ENCODE measurements at regions not wholly inside any gene's neighbourhood (a gene's known extent, or its start where the extent isn't known, plus 50 kb on each side); places are given as distances from the start of the nearest gene placed in this dataset.

- no peak for DNase-seq (ENCODE audit: low spot score in 2 of 2)
- H3K9me3 ChIP-seq, result no peaks in the 10 kb centered on the region
- H3K27me3 ChIP-seq, result no peaks in the 10 kb centered on the region
- H3K36me3 ChIP-seq, result no peaks in the 10 kb centered on the region
- H3K4me1 ChIP-seq, result peaks cover 0 to under 1% of the 10 kb centered on the region in 2 donors
- TF ChIP-seq POLR2AphosphoS5 (IDR thresholded peaks at IDR 0.05) (no peak), POLR2A (IDR thresholded peaks at IDR 0.05) (no peak), CTCF (IDR thresholded peaks at IDR 0.05) (no peak)
- no peak overlapping the region for H3K27ac ChIP-seq
- no peak overlapping the region for H3K4me3 ChIP-seq
- intact Hi-C loops (cut with DNase I; ENCODE audit: low total_unique reads), result no loop called here
Measured at GRCh38 chr5:32499261-32499660, 54.7 kb upstream of the ZFR start.

GRCh38 chr5:32498484-32498883 is 53.9 kb upstream of the ZFR start:
- H3K9me3 ChIP-seq, result no peaks in the 10 kb centered on the region
- TF ChIP-seq POLR2A (IDR thresholded peaks at IDR 0.05) (no peak), POLR2AphosphoS5 (IDR thresholded peaks at IDR 0.05) (no peak), CTCF (IDR thresholded peaks at IDR 0.05) (no peak)
- H3K4me3 ChIP-seq, result no peak overlapping the region
- H3K4me1 ChIP-seq, result no peaks in the 10 kb centered on the region
- no peak for DNase-seq (ENCODE audit: low spot score in 2 of 2)
- intact Hi-C loops (cut with DNase I; ENCODE audit: low total_unique reads), result no loop called here
- H3K27ac ChIP-seq, result no peak overlapping the region
- no peaks in the 10 kb centered on the region for H3K27me3 ChIP-seq
- no peaks in the 10 kb centered on the region for H3K36me3 ChIP-seq

- no peak for DNase-seq (ENCODE audit: low spot score in 2 of 2)
- intact Hi-C loops (cut with DNase I; ENCODE audit: low total_unique reads), result no loop called here
- H3K4me1 ChIP-seq, result no peaks in the 10 kb centered on the region
- TF ChIP-seq CTCF (IDR thresholded peaks at IDR 0.05) (no peak), POLR2A (IDR thresholded peaks at IDR 0.05) (no peak), POLR2AphosphoS5 (IDR thresholded peaks at IDR 0.05) (no peak)
- no peaks in the 10 kb centered on the region for H3K9me3 ChIP-seq
- H3K27ac ChIP-seq, result no peak overlapping the region
- no peaks in the 10 kb centered on the region for H3K27me3 ChIP-seq
- no peak overlapping the region for H3K4me3 ChIP-seq
- no peaks in the 10 kb centered on the region for H3K36me3 ChIP-seq
Measured at GRCh38 chr5:32496104-32496503, 51.6 kb upstream of the ZFR start.

GRCh38 chr5:32494827-32495226 is 50.3 kb upstream of the ZFR start:
- no peak for DNase-seq (ENCODE audit: low spot score in 2 of 2)
- no peak for TF ChIP-seq POLR2A (IDR thresholded peaks at IDR 0.05)
- no peak for TF ChIP-seq POLR2AphosphoS5 (IDR thresholded peaks at IDR 0.05)
- no peak for TF ChIP-seq CTCF (IDR thresholded peaks at IDR 0.05)
- Histone ChIP-seq H3K4me3 (no peak overlapping the region), H3K27me3 (no peaks in the 10 kb centered on the region), H3K36me3 (no peaks in the 10 kb centered on the region), H3K4me1 (no peaks in the 10 kb centered on the region), H3K27ac (no peak overlapping the region), H3K9me3 (no peaks in the 10 kb centered on the region)
- intact Hi-C loops (cut with DNase I; ENCODE audit: low total_unique reads), result no loop called here
